ENCODE measurements at regions not wholly inside any gene's neighbourhood (a gene's known extent, or its start where the extent isn't known, plus 50 kb on each side); places are given as distances from the start of the nearest gene placed in this dataset.
"Not testable (repeated sequence)": the region's sequence is repeated elsewhere in the genome, so short reads cannot be mapped to it uniquely, and the experiment has no call there.

DNA sequence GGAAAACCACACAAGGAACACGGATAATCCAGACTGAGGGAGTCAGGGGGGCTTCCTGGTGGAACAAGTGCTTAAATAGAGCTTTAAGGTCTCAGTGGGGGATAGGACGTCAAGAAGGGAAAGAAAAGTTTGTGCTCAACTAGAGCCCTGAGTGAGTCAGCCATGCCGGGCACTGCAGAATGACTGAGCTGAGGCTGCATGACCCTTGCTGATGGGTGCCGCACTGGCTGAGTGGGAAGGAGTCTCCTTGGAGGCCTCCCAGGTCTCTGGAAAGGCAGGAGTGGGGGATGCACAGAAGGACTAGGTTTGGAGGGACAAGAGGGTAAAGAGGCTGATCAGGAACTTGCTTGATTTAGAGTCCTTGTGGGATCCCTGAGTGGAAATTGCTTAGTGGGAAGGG, 150.3 kb downstream of the RPLP1 start:
- no peak for DNase-seq

DNA sequence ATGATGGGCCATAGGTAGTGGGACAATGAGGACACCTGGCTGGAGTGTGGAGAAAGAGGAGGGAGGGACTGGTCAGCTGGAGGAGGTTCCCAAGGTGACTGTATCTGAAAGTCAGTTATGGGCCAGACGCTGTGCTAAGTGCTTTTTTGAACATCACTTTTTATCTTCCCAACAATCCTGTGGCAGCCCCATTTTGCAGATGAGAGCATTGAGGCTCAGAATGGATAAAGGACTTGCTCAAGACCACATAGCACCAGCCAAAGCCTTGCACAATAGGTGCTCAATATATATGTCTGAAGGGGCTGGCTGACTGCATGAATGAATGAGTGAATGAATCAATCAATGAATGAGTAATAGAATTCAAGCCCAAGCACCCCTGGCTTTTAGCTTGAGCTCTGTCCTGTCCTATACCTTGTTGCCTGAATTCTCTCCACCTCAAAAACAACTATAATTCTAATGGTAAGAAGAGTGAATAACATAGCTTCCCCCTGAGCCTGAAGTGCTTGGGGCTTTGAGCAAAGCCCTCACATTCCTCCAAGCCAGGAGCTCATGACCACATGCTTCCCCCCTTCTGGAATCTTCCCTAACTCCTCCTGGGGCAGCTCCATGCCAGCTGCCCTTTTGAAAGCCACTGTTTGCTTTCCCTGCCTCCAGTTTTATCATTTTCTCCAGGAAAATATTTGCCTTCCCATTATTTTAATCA, 150.9 kb downstream of the RPLP1 start:
- no peak for DNase-seq

DNA sequence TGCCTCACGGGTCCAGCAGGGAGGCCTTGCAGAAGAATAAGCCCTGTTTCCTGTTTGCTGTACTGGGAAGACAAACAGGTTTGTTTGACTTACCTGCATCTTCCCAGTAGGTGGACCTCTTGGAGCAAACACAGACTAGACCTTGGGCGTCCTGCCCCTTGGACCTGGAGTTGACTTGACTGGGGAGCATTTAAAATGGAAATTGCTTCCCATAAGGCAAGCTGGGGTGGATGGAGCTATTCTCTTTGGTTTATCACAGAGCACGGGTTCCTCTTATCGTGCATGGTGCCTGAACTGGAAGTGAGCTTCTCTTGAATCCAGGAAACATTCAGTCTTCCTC, 151.4 kb downstream of the RPLP1 start:
- DNase-seq = no peak

DNA sequence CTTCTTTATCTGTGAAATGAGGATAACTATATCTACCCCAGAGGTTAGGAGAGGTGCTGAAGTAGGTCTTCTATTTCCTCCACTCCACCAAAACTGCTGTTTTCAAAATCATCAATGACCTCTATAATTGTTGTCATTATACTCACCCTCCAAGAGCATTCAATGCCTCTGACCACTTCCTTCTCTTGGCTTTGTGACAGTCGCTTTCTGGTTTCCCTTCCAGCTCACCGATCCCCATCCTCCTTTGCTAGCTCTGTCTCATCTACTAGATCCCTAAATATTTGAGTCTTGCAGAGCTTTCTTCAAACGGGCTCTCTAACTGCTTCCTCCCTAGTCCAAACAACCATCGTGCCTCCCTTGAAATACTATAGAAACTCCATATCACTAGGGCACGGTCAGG, 153.5 kb downstream of the RPLP1 start:
- no peak for DNase-seq

- DNase-seq = no peak
These were observed 154.4 kb downstream of the RPLP1 start for GRCh38 chr15:69606921-69607500.

DNA sequence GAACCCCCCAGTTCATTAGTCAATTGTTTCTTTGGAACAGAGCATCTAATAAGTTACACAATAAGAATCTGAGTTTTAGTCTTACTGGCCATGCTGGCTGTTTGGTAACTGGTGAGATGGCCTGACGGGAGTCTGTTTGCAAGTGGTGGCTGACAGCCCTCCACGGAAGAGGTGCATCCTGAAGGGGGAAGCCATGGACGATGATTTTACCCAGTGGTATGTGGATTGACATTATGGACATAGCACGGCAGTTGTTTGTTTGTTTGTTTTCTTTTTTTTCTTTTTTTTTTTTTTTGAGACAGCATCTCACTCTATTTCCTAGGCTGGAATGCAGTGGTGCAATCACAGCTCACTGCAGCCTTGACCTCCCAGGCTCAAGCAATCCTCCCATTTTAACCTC, 156.0 kb downstream of the RPLP1 start:
- DNase-seq = no peak

- no peak for DNase-seq
These were observed 156.6 kb downstream of the RPLP1 start for GRCh38 chr15:69609176-69609575.

- DNase-seq = no peak
These were observed 157.2 kb downstream of the RPLP1 start for GRCh38 chr15:69609776-69610175.

DNA sequence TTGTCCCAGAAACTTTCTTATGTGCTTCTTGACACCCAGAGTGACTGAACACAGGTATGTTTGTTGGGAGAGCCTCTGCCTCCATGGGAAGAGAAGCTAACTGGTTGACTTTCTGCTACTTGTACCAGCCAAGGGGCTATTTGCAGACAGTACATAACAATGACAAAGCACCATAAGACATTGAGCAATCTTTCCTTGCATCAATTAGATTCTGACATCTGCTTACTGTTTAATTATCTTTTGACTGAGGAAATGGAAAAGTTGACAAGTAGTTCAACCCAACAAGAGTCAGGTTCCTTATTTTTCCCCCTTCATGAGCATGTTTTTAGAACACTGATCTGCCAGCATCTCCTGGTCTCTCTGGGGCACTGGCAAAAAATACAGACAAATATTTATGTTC, 157.7 kb downstream of the RPLP1 start:
- no peak for DNase-seq

GRCh38 chr15:69610858-69611257, 158.2 kb downstream of the RPLP1 start:
- no peak for DNase-seq

DNA sequence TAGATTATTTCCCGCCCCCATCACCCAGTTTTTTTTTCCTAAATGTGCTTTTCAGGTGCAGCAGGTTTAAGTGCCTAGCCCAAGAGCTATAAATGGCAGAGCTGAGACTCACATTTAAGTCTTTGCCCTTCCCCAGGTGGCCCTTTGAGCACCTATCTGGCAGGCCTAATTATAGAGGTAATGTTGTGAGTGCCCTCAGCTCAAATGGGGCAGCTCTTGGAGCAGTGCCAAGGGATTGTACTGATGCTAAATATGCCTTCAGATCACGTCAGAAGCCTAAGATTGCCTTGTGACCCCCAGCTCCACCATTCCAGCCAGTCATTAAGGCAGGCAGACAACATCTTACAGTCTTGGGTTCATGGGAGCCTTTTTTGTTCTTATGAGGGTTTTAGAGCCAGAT, 159.5 kb downstream of the RPLP1 start:
- no peak for DNase-seq

DNA sequence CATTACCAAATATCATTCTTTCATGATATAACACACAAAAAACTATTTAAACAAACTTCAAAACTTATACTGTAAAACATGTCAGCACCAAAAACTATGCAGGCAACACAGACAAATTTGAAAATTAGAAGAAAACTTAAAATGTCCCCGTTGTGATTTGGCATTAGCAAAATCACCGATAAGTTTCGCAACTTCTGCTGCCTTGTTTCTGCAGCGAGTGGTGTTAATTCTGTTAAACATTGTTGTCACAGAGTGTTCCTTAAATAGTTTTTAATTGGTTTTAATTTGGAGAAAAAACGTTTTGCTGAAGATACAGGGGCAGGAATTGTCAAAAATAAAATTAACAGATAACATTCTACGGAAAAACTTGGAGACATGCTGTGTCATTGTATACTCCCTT, 160.6 kb downstream of the RPLP1 start:
- DNase-seq = no peak

- no peak for DNase-seq
These were observed 161.4 kb downstream of the RPLP1 start for GRCh38 chr15:69613988-69614387.

GRCh38 chr15:69615736-69616135, 163.1 kb downstream of the RPLP1 start:
- no peak for DNase-seq

DNA sequence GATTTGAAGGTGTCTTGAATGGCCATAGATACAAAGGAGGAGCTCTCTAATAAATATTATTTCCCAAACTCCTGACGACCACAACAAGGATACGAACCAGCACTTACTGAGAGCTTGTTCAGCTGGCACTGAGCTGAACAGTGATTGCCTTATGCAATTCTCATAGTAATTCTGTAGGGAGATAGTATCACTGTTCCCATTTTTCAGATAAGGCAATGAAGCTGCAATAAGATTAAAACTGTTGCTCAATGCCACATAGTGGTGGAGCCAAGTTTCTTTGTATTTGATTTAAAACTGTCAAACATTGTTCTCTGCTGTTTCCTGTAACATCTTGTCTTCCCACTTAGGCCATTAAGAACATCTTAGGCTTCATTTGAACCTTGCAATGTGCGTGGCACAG, 163.9 kb downstream of the RPLP1 start:
- no peak for DNase-seq

GRCh38 chr15:69617144-69617543, 164.5 kb downstream of the RPLP1 start:
- DNase-seq = not testable (repeated sequence)

- no peak for DNase-seq
These were observed 171.0 kb downstream of the RPLP1 start for GRCh38 chr15:69623392-69624154.

DNA sequence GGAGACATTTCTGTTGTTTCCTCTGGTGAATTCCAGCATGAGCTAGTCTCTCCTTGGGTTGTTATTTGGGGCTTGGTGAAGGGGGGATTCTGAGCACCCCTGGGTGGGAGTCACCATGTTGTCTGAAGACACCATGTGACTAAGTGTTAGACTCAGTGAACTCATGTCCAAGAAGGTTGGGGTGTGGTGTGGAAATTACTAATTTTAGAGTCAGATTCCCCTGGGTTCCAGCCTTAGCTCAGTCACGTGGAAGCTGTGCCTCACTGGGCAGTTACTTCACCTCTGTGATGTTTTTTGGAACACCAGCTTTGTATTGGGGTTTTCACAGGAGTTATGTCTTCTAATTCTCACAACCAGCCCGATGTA, 171.5 kb downstream of the RPLP1 start:
- DNase-seq = no peak

DNA sequence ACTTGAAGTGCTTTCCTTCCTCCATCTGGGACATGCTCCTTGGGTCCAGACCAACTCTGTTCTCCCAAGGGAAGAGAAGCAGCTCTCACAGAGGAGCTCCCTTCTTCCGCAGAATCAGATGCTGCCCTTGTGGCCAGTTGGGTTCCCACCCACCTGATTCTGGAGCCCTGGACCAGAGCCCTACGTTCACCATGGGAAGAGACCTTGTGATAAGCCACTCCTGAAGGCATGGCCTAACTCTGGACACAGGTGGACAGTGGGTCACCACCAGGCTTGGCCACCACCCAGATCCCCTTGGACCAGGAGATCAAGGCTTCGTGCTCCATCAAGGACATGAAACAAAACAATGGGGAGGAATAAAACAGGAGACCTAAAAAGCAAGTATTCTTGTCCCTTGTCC, 172.2 kb downstream of the RPLP1 start:
- no peak for DNase-seq

- no peak for DNase-seq
These were observed 172.7 kb downstream of the RPLP1 start for GRCh38 chr15:69625328-69625727.

DNA sequence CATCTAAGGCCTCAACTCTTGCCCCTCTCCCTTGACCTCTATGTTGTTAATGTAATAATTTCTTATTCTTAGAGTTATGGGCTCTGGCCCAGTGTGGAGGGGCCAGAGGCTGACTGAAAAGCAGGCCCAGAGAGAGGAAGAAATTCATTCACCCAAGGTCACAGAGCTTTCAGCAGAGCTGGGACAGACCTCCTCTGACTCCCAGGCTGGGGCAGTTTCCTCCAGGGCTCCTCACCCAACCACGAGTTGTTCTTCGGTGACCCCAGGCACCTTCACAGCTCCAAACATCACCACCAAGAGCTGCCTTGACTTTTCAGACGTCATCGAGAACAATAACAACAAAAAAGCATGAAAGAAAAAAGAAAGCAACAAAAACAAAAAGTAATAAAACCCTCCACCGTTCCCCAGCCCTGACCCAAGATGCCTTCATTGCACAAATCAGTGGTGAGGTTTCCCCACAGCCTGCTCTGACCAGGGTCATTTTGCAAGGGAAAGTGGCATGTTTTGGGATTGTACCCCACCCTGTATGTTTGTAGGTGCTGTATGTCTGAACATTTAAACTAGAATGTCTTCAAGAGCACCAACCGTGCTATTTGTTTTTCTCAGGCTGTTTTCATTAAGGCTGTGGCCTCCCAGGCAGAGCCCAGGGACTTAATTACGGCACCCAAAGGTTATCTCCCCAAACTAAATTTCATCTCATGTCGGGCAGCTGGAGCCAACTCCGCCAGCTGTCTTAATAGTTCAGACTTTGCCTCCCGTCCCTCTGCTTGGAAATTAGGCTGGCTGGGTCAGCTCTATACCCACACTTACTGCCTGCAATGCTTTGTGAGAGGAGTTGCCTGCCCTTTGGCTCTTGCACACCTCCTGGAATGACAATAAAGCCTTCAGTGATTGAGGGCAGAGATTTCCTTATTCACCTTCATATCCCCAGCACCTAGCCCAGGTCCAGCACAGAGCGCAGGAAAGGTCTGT, 173.8 kb downstream of the RPLP1 start:
- DNase-seq = no peak

DNA sequence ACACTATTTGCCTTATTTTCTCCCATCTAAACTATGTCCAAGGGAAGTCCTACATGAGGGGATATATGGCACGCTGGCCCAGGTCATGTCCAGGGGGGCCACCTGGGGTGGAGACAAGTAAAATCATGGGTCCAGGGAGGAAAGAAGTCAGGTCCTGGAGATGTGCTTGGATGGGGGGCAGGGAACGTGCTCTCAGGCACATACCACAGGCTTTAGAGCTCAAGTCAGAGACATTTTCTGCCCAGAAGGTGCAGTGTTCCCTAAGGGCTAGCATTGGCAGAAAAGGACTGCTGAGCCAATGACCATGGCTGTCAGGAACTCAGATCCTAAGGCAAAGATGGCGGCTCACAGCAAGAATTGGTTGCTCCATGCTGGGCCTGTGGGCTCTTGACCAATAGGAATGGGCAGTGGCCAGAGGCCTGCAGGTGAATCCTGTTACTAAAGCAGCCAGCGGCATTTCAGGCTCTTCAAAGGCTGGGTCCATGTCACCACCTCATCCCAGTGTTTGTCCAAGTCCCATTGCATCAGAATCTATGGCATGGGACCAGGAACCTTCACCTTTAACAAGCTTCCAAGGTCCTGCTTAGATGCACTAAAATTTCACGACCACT, 175.0 kb downstream of the RPLP1 start:
- DNase-seq = no peak
